OCI-LY1 (cell line): ENCODE measurements at regions not wholly inside any gene's neighbourhood (a gene's known extent, or its start where the extent isn't known, plus 50 kb on each side); places are given as distances from the start of the nearest gene placed in this dataset.
"Not testable (repeated sequence)": the region's sequence is repeated elsewhere in the genome, so short reads cannot be mapped to it uniquely, and the experiment has no call there.

Source experiments
- H2AFZ ChIP-seq: fragments of 200-600 bp; sonication (generic), shearing (Covaris generic); 2 replicates; pipeline ENCODE4 v1.6.0; 2014; ENCODE audit warnings: antibody characterized with exemption, mild to moderate bottlenecking, low read length
- H3F3A ChIP-seq: fragments of 200-600 bp; sonication (generic), shearing (Covaris generic); 2 replicates; pipeline ENCODE4 v1.6.0; 2014; ENCODE audit warnings: mild to moderate bottlenecking, antibody characterized with exemption, low read length, moderate library complexity; ENCODE audit not compliant: insufficient read depth
- H3K27ac ChIP-seq: fragments of 200-600 bp; sonication (generic); 2 replicates; pipeline ENCODE4 v1.5.1; 2014; ENCODE audit warnings: low read length, mixed run types, mild to moderate bottlenecking, low read depth; ENCODE audit not compliant: poor library complexity, severe bottlenecking
- H3K27me3 ChIP-seq: fragments of 200-600 bp; sonication (generic); 2 replicates; pipeline ENCODE4 v1.6.0; 2014; ENCODE audit warnings: antibody characterized with exemption, mild to moderate bottlenecking, low read length, moderate library complexity; ENCODE audit not compliant: insufficient read depth
- H3K36me3 ChIP-seq: fragments of 200-600 bp; sonication (generic); 2 replicates; pipeline ENCODE4 v1.6.1; 2014; ENCODE audit warnings: mild to moderate bottlenecking, antibody characterized with exemption, low read length, moderate library complexity, mixed read lengths; ENCODE audit not compliant: insufficient read depth
- H3K4me1 ChIP-seq: fragments of 200-600 bp; sonication (generic); 2 replicates; pipeline ENCODE4 v1.5.1; 2014; ENCODE audit warnings: mild to moderate bottlenecking, low read length, moderate library complexity; ENCODE audit not compliant: insufficient read depth, severe bottlenecking
- H3K4me2 ChIP-seq: fragments of 200-600 bp; sonication (generic), shearing (Covaris generic); 2 replicates; pipeline ENCODE4 v1.6.1; 2014; ENCODE audit warnings: low read length
- H3K4me3 ChIP-seq: fragments of 200-600 bp; sonication (generic); 2 replicates; pipeline ENCODE4 v1.5.1; 2014; ENCODE audit warnings: low read length, low read depth, mild to moderate bottlenecking, mixed read lengths; ENCODE audit not compliant: poor library complexity, severe bottlenecking
- H3K79me2 ChIP-seq: fragments of 200-600 bp; shearing (Covaris generic); 2 replicates; pipeline ENCODE4 v1.6.1; 2016; ENCODE audit warnings: mixed run types, low read length, mixed read lengths; ENCODE audit not compliant: insufficient read depth
- H3K9ac ChIP-seq: fragments of 200-600 bp; sonication (generic), shearing (Covaris generic); 2 replicates; pipeline ENCODE4 v1.6.1; 2014; ENCODE audit warnings: mild to moderate bottlenecking, low read length, mixed read lengths
- H3K9me2 ChIP-seq: fragments of 200-600 bp; sonication (generic), shearing (Covaris generic); 2 replicates; pipeline ENCODE4 v1.6.1; 2014; ENCODE audit warnings: low read depth, mild to moderate bottlenecking, low read length, mixed read lengths
- H3K9me3 ChIP-seq: fragments of 200-600 bp; shearing (Covaris generic); 2 replicates; pipeline ENCODE4 v1.6.1; 2014; ENCODE audit warnings: low read length, mixed read lengths
- H4K20me1 ChIP-seq: fragments of 200-600 bp; sonication (generic), shearing (Covaris generic); 2 replicates; pipeline ENCODE4 v1.6.0; 2016; ENCODE audit warnings: mild to moderate bottlenecking, low read length; ENCODE audit not compliant: insufficient read depth
- CTCF ChIP-seq: fragments of 200-600 bp; sonication (generic), shearing (Covaris generic); IDR thresholded peaks from 2 replicates; pipeline ENCODE4 v1.5.1; 2017; ENCODE audit warnings: mild to moderate bottlenecking, antibody characterized with exemption, low read length, moderate library complexity, mixed read lengths
- EZH2 ChIP-seq: fragments of 200-600 bp; sonication (generic), shearing (Covaris generic); IDR thresholded peaks from 2 replicates; pipeline ENCODE4 v1.8.0; 2017; ENCODE audit warnings: borderline replicate concordance, mixed run types, mild to moderate bottlenecking, antibody characterized with exemption, low read length, moderate library complexity, mixed read lengths

GRCh38 chr6:99712519-99712918 lies 105.9 kb downstream of the PRDM13 start:
- Histone ChIP-seq H3K27me3 (no peaks in the 10 kb centered on the region), H3K4me3 (no peak overlapping the region), H3K79me2 (no peaks in the 10 kb centered on the region), H4K20me1 (no peaks in the 10 kb centered on the region), H3K27ac (no peak overlapping the region), H3K36me3 (no peaks in the 10 kb centered on the region), H3K9me2 (no peaks in the 10 kb centered on the region), H3K9me3 (no peaks in the 10 kb centered on the region), H3K9ac (no peak overlapping the region), H3F3A (no peaks in the 10 kb centered on the region), H2AFZ (no peak overlapping the region), H3K4me1 (no peaks in the 10 kb centered on the region), H3K4me2 (no peak overlapping the region)
- no peak for TF ChIP-seq EZH2
- no peak for TF ChIP-seq CTCF

- not testable (repeated sequence) for H3K4me3 ChIP-seq, H3K27me3 ChIP-seq, H2AFZ ChIP-seq, H3K9me3 ChIP-seq, H3K4me1 ChIP-seq, H3F3A ChIP-seq, H3K79me2 ChIP-seq, H3K9ac ChIP-seq, H4K20me1 ChIP-seq, H3K9me2 ChIP-seq, H3K4me2 ChIP-seq, H3K27ac ChIP-seq, H3K36me3 ChIP-seq
Observed at GRCh38 chr6:99722043-99722442, 115.4 kb downstream of the PRDM13 start.

- H3K4me1 ChIP-seq, H2AFZ ChIP-seq, H3K4me3 ChIP-seq, H3K79me2 ChIP-seq, H3K27me3 ChIP-seq, H3K4me2 ChIP-seq, H3K27ac ChIP-seq, H3K9me3 ChIP-seq, H4K20me1 ChIP-seq, H3K9me2 ChIP-seq, H3K36me3 ChIP-seq, H3K9ac ChIP-seq, H3F3A ChIP-seq: not testable (repeated sequence)
Observed at GRCh38 chr6:99730237-99730636, 123.6 kb downstream of the PRDM13 start.

- no peaks in the 10 kb centered on the region for H3K9me2 ChIP-seq
- TF ChIP-seq CTCF (no peak; the same call in 1 of the 2 replicates), EZH2 (no peak)
Observed at GRCh38 chr6:99736302-99736701, 129.7 kb downstream of the PRDM13 start.

More at GRCh38 chr6:99736302-99736701, 129.7 kb downstream of the PRDM13 start:
- no peaks in the 10 kb centered on the region for H3K4me1 ChIP-seq
- no peaks in the 10 kb centered on the region for H3K36me3 ChIP-seq
- no peak overlapping the region for H3K4me2 ChIP-seq
- H3K79me2 ChIP-seq, result no peaks in the 10 kb centered on the region
- no peaks in the 10 kb centered on the region for H3K9me3 ChIP-seq
- no peak overlapping the region for H2AFZ ChIP-seq
- no peaks in the 10 kb centered on the region for H3F3A ChIP-seq
- no peaks in the 10 kb centered on the region for H4K20me1 ChIP-seq
- no peak overlapping the region for H3K27ac ChIP-seq
- no peak overlapping the region for H3K9ac ChIP-seq
- no peak overlapping the region for H3K4me3 ChIP-seq
- no peaks in the 10 kb centered on the region for H3K27me3 ChIP-seq
